Activated CD4-positive, CD25-positive, alpha-beta regulatory T cell treated with anti-CD3 and anti-CD28 coated beads, Interleukin-2, amount 50 U/mL, for 16 hours (primary cell): ENCODE measurements at regions not wholly inside any gene's neighbourhood (a gene's known extent, or its start where the extent isn't known, plus 50 kb on each side); places are given as distances from the start of the nearest gene placed in this dataset.
"Not testable (repeated sequence)": the region's sequence is repeated elsewhere in the genome, so short reads cannot be mapped to it uniquely, and the experiment has no call there.

ENCODE experiments used
- DNase-seq: peaks from one replicate; pipeline ENCODE4 v3.0.0-alpha.2; 2020; ENCODE audit warnings: low read depth, low spot score

- no peak for DNase-seq
Measured at GRCh38 chr2:129488376-129488775, 491.1 kb upstream of the RAB6C start.

GRCh38 chr2:129490641-129491040 is 488.8 kb upstream of the RAB6C start:
- DNase-seq, result no peak

- no peak for DNase-seq
Measured at GRCh38 chr2:129491308-129491707, 488.2 kb upstream of the RAB6C start.

GRCh38 chr2:129492548-129492947 is 486.9 kb upstream of the RAB6C start:
- DNase-seq, result no peak

GRCh38 chr2:129499747-129500146 is 479.7 kb upstream of the RAB6C start:
- DNase-seq, result no peak

- no peak for DNase-seq
Measured at GRCh38 chr2:129502781-129503180, 476.7 kb upstream of the RAB6C start.

GRCh38 chr2:129504646-129505045 is 474.8 kb upstream of the RAB6C start:
- no peak for DNase-seq

- no peak for DNase-seq
Measured at GRCh38 chr2:129518937-129519336, 460.5 kb upstream of the RAB6C start.

GRCh38 chr2:129532158-129532557 is 447.3 kb upstream of the RAB6C start:
- not testable (repeated sequence) for DNase-seq

- DNase-seq, result no peak
Measured at GRCh38 chr2:129548880-129549279, 430.6 kb upstream of the RAB6C start.

GRCh38 chr2:129550536-129550935 is 428.9 kb upstream of the RAB6C start:
- DNase-seq, result no peak

GRCh38 chr2:129554373-129554772 is 425.1 kb upstream of the RAB6C start:
- DNase-seq, result no peak

- DNase-seq, result no peak
Measured at GRCh38 chr2:129559101-129559500, 420.4 kb upstream of the RAB6C start.

- DNase-seq, result no peak
Measured at GRCh38 chr2:129565551-129566109, 413.8 kb upstream of the RAB6C start.

GRCh38 chr2:129570812-129571211 is 408.7 kb upstream of the RAB6C start:
- DNase-seq, result not testable (repeated sequence)

GRCh38 chr2:129575431-129575830 is 404.0 kb upstream of the RAB6C start:
- no peak for DNase-seq

- no peak for DNase-seq
Measured at GRCh38 chr2:129575880-129576279, 403.6 kb upstream of the RAB6C start.

GRCh38 chr2:129580001-129580400 is 399.5 kb upstream of the RAB6C start:
- DNase-seq, result no peak

- DNase-seq, result no peak
Measured at GRCh38 chr2:129585760-129586159, 393.7 kb upstream of the RAB6C start.

GRCh38 chr2:129587426-129588064 is 391.9 kb upstream of the RAB6C start:
- no peak for DNase-seq

GRCh38 chr2:129604560-129604959 is 374.9 kb upstream of the RAB6C start:
- DNase-seq, result no peak

- DNase-seq, result no peak
Measured at GRCh38 chr2:129605646-129606045, 373.8 kb upstream of the RAB6C start.

- DNase-seq, result no peak
Measured at GRCh38 chr2:129606496-129607270, 372.8 kb upstream of the RAB6C start.
